ENCODE measurements at regions not wholly inside any gene's neighbourhood (a gene's known extent, or its start where the extent isn't known, plus 50 kb on each side); places are given as distances from the start of the nearest gene placed in this dataset.

- TF ChIP-seq CTCF (IDR thresholded peaks at IDR 0.05) (no peak), POLR2A (IDR thresholded peaks at IDR 0.05) (no peak)
These were observed 67.3 kb upstream of the COL13A1 start for GRCh38 chr10:69734416-69734796.

Data from thyroid gland (tissue), 4 donors.